ENCODE measurements at regions not wholly inside any gene's neighbourhood (a gene's known extent, or its start where the extent isn't known, plus 50 kb on each side); places are given as distances from the start of the nearest gene placed in this dataset.
A peak's percentile ranks its signal among the peaks of the same experiment; 100 is the strongest.

DNA sequence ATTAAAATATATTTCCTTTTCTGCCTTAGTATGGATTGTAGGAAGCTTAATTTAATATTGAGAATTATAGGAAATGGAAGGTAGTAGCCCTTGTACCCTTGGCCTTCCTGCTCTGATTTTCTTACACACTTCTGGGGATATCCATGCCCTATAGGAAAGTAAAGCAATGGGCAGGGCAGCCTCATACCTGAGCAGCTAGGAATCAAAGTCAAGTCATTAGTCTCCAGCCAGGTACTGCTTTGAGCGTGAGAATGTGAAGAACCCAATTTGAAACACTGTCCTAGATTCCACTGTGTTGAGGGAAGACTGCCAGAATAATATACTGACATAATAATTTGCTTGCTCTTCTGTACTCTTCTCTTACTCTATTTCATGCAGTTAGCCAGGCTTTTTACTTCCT is 51.0 kb upstream of the L3MBTL3 start:
- DNase-seq (ENCODE audit: low read depth, low spot score): no peak

DNA sequence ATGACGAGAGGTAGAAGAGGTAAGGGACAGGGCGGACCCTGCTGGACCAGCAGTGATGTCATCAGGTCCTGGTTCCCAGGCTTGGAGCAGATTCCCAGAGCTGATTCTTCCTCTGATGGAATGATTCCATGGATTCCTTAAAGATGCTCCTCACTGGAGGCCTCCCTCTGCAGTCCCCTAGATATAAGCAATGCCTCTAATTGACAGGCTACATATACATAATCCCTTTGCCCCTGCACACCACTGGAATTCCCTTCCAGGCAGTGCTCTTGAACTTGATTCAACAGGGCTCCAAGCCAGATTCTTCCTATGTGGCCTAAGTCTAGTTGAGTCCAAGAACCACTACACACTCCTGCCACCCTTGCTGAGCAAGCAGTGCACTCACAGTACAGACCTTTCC is 52.3 kb upstream of the L3MBTL3 start:
- no peak for DNase-seq (ENCODE audit: low read depth, low spot score)

DNA sequence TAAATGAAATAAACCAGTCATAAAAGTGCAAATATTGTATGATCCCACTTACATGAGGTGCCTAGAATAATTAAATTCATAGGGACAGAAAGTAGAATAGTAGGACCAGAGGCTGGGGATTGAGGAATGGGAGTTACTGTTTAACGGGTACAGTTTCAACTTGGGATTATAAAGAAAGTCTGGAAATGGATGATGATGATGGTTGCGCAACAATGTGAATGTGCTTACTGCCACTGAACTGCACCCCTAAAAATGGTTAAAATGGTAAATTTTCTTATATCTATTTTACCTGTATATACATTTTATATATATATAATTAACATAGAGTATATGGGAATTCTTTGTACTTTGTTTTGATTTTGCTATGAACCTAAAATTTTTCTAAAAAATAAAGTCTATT is 53.3 kb upstream of the L3MBTL3 start:
- DNase-seq (ENCODE audit: low read depth, low spot score): no peak

DNA sequence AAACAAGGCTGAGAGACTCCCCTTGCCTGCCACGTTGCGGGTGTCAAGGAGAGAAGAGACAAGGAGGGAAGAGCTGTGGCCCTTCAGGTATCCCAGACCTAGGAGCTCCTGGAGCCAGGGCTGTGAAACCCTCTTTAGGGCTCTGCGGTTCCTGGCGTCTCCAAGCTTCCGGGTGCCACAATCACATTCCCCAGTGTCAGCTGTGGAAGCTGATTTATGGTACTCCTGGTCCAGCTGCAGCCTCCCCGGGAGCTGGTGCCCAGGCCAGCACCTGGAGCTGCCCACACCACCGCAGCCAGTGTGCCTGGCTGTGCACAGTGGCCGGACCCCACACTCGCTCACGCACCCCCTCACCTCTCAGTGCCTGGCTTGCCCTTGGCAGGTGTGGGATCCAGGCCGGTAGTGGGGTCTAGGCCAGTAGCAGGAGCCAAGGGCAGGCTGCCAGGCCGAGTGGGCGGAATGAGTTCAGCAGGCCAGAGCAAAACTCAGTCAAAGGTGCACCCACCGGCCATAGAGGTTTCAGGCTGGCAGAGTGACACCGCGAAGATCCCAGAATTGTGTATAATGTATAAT is 58.9 kb upstream of the L3MBTL3 start:
- DNase-seq (ENCODE audit: low read depth, low spot score): no peak

DNA sequence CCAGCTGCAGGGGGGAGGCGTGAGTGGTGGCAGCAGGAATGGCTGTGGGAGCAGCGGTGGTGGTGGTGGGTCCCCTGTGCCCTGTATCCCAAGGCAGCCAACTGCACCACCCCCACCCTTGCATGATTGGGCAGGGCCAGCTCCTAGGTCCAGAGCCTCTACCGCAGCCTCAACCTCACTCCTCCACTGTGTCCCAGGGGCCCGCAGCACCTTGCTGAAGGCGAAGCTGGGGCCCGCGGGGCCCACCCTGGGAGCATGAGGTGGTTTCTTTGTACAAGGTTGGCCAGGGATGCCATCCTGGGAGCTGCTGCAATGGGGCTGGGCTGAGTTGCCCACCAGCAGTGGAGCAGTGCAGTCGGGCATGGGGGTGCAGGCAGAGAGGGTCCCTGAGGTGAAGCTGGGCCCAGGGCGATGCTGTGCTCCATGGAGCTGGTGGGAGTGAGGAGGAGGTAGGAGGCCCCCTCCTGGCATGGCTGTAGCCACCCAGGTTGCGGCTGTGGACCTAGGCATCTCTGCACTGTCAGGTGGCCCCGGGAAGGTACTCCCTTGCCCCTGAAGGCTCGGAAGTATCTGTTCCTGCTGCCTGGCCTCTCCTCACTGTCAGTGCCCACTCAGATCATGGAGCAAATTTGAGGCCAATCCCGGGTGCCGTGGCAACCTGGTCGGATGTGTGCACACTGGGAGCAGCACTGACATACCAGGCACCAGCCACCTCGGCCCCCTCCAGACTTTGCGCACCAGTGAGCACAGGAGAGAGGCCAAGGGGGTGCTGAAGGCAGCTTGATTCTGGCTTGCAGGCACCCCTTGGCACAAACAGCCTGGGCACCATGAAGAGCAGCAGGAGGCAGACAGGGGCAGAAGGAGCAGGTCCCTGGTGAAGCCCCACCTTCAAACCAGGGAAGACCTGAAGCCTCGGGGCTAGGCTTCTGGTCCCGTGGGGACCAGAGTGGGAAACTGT is 60.2 kb upstream of the L3MBTL3 start:
- no peak for DNase-seq (ENCODE audit: low read depth, low spot score)

DNA sequence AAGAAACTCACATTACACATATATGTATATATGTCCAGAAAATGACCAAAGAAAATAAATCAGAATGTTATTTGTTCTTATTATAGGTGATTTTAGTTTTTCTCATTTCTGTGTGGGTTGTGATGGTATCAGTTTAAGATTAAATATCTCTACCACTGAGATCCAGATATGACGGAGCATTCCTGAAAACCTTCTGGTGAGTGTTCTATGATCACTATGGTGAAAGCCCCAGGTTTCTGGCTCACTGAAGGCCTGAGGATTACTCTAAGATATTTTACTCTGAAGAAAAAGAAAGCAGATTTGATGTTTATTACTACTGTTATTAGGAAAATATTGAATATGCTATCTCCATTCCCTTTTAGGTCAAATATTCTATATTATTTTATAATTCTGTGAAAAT is 62.8 kb upstream of the L3MBTL3 start:
- no peak for DNase-seq (ENCODE audit: low read depth, low spot score)

DNA sequence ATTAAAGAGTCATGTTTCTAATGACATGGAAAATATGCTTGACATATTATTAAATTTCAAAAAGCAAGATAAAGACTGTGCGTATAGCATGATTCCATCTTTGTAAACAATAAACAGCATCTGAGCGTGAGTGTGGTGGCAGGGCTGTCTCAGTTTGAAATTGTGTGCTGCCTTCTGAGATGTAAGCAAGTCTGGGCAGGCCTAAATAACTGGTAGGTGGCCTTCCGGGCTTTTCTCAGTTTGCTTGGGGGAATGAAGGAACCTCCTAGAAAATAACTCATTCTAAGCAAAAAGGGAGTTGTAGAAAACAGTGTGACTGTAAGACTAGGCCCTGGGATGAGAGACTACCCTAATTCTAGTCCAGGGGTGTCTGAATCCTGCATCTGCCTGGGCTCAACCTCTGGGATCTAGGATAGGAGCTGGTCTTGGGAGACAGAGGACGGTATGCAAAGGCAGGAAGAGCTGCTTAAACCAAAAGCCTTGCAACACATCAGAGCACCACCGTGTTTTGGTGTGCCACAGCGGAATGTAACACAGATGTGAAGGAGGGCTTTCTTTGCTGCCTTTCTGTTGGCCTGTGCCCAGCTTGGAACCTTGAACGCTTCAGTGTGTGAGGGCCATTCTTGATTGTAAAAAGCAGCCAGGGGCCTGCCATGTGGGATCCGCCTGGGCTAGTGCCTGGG is 63.5 kb upstream of the L3MBTL3 start:
- DNase-seq (ENCODE audit: low read depth, low spot score): no peak

DNA sequence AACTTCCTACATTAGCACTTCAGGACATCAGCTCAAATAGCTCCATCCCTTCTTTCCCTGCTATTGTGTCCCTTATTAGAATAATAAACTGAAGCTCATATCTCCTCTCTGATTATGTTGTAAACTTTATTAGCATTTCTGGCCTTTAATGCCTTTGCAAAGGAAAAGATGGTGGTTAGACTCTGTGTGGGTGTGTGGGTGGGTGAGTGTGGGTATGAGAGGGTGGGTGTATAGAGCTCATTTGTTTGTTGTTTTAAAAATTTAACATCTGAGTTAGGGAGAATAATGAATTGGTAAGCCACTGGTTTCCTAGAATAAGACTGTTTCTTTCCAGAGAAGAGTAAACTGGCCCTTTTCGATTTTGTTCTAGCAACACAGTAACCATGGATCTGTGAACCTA is 70.6 kb upstream of the L3MBTL3 start:
- no peak for DNase-seq (ENCODE audit: low read depth, low spot score)

DNA sequence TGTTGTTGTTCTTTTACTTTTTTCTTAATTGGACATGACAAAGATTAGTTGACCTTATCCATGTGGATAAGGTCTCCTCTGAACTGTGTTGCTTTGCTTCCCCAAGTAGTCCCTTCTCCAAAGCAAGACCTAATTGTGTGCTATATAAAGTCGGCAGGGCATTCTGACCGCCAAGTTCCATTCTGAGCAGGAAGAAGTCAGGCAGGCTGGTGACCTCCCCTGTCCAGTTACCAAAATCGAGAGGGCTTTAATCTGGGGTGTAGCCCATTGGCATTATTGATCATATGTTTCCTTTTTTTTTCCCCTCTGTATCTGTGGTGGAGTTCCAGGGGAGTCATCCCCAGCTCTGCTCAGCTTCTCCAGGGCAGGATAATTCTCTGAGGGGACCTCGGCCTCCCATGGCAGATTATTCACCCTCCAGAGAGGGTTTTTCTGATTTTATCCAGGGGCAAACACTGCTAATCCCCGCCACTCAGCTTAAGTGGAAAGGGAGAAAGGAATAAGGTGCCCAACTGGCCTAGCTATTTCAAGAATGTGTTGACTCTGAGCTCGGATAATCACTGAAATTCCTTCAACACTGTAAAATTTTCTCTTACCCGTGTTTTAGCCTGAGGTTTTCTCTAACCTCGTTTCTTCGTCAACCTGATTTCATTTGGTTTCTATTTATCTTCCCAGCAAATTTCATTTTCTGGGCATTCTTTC is 71.8 kb upstream of the L3MBTL3 start:
- no peak for DNase-seq (ENCODE audit: low read depth, low spot score)

DNA sequence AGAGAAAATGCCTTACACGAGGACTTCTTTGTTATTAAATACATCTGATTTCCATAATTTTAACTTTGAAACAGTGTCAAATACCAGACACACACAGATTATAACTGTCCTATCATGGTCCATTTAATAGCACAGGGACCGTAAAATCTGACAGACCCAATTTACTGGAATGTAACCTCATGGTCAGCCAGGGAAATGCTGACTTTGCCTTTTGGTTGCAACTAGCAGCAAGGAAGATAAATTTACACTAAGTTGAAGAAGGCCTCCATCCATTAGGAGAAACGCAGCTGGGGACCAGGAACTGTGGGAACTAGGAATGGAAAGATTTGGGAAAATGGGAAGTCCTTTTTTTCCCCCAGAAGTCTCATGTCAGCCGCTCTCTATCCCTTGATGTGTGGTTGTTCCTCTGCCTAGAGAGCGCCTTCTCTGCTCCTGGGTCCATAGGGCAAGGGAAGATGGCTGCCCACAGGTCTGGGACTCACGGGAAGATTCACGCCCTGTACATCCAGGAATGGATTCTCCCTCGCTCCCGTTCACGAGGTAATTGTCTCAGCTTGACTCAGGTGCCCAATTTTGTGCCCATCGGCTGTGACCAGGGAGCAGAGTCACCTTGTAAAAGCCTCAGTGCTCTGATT is 74.6 kb upstream of the L3MBTL3 start:
- DNase-seq (ENCODE audit: low read depth, low spot score): no peak

DNA sequence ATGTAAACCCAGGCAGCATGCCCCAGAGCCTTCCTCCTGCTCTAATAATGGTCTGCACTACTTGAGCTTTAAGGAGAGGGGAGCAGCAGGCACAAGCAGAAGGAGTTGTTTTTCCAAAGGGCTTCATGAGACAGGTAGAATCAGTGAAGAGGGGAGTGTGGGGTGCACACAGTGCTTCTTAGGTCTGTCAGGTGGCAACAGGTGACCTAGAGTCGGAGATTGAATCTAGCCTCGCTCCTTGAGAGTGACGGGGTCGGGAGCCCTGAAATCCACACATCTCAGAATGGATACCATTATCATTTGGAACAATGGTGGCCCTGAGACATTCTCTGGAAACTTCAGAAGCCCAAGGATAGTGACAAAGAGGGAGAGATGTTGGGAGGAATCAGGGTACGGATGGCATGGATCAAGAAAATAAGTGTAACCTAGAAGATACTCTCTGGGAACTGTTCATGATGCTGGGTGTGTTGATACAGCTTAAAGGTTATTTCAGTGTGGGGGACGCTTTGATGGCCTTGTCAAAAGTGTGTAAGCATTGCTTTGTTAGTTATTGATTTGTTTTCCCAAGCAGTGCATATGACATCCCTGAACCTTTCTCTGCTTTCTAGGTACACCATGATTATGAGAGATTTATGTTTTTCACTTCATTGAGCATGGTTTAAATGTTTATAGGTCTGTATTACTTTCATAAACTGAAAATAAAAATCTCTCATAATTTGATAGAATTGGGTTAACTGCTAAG is 77.8 kb upstream of the L3MBTL3 start:
- DNase-seq (ENCODE audit: low read depth, low spot score): no peak

DNA sequence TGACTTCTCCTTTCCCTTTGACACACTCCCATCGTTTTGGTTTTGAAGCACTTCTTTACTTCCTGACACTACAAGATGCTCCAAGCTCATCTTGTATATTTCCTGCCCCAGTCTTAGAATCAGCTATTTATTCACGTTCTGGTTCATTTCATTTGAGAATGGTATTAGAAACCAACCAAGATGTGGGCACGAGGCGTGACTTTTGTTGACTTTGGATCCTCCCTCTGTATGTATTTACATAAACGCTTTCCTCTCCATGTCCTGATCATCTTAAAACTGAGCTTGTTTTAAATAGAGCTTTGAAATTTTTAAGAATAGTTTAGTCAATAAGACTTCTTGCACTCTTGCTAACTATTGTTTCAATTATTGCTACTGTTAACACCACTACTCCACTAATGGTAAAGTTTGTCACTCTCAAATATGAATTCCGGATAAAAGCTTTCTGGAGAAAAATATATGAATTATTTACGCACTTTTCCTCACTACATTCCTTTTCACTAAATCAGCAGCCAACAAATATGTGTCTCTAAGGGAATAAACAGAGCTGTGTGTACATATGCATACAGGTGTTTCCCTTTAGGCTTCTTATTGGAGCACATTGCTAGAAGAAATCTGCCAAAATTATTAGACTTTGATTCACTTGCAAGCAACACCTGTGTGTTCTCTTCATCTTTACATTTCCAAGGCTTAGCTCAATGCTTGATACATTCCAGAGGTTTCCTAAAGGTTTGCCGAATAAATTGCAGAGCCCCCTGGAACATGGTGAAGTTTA is 77.3 kb upstream of the TMEM244 start:
- DNase-seq (ENCODE audit: low read depth, low spot score): no peak

DNA sequence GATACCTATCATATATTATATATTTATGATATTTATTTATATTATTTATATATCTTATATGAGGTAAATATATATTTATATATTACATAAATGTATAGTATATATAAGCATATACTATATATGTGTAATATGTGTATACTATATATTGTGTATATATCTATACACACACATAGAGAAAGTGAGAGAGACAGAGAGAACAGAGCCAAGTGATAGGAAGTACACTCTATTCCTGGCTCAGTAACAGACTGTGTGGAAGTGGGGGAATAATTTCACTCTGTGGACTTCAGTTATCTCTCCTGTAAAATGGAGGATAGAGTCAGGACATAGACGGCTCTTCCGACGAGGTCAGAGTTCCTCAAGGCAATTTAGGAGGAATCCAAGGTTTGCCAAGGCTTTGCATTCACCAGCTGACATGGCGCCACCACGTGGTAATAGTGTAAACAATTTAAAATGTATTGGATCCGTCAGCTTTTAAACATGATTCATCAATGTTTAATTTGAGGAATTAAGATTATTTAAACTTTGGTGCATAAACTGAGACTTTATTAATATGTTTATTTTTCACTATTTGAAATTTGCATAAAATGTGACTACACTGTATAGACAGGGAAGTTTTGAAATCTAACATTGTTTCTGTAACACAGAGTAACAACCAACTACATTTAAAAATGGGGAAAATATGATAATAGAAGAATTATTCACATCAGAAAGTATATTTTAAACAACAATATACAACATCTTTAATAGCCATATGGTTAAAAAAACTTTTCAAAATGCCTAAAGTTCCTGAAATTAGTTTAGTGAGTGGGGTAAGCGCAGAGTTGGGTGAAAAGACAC is 75.4 kb upstream of the TMEM244 start:
- peak; percentile 13 for DNase-seq (ENCODE audit: low read depth, low spot score)

DNA sequence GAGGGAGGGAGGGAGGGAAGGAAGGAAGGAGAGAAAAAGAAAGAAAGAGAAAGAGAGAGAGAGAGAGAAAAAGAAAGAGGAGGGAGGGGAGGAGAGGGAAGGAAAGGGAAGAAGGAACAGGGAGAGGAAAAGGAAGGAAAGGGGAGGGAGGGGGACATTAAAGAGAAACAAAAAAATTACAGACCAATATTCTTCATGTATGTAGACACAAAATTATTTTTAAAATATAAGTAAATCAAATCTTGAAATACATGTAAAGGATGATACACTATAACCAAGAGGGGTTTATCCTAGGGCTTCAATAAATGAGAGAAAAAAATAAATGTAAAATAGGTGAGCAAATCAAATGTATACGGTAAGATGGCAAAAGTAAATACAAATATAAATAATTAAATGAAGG is 71.2 kb upstream of the TMEM244 start:
- DNase-seq (ENCODE audit: low read depth, low spot score): no peak

DNA sequence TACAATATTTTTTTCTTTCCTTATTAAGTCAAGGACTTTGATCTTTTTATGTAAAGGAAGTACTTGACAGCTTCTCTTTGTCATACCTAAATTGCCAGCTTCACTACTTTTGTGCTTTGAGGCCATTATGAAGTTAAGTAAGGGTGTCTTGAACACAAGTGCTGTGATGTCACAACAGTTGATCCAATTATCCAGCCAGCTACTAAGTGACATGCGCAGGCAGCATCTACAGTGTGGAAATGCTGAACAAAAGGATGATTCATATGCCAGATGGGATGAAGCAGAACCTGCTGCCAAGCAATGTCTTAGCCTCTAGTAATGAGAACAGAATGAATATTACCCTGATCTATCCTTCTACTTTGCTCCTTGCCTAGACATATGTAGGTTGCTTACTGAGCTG is 68.3 kb upstream of the TMEM244 start:
- no peak for DNase-seq (ENCODE audit: low read depth, low spot score)

DNA sequence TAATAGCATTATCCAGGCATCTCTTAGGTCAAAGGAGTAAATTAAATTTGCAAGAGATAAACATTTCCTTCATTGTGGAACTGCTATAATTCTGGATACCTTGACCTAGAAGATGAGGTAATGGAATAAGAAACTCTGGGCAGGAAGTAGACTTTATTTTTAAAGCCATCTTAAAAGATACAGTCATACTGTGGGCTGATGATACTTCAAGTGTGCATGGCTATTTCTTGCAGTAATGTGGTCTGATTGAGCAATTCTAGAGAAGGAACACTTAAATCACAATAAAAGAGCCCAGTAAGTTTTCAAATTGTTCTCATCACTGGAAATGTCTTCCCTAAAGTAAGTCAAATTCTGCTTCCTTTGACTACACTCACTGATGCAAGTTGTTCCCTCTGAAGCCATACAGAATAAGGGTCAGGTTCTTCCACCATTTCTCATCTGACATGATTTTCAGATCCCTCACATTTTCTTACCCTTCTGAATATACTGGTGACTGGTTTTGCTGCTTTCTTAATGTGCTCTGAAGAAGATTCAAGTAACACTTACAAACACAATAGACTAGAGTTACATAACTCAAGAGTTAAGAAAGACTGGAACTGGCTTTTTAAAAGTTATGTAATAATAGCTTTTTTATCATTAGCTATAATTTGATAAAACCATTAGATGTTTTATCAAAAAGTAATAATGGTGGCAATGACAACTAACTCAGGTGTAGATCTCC is 62.6 kb upstream of the TMEM244 start:
- DNase-seq (ENCODE audit: low read depth, low spot score): no peak

DNA sequence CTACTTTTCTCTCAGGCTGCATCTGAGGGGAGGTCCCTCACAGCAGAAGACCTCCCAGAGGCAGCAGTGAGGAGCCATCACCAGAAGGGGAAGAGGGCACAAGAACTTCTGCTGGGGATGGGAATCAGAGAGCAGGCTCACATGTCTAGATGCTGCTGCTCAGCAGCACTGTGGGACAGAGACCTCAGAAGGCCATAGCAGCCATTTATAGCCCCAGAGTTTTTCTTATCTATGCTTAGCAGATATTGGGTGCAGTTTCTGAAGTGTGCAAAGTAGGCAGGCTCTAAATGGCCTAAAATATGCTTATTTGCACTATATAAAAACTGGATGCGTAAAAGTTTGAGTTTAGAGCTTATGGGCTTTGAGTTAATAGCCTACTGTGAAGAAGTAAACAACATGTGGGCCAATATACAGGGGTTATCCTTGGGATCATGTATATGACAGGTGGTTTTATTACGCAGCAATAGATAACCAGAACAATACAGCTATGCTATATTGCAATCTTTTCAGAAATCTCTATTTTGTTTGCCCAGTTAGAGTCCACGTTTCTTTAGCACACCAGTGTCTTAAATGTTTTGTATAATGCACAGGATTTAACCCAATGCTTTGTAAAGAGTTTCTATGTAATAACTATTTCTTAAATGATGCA is 60.2 kb upstream of the TMEM244 start:
- DNase-seq (ENCODE audit: low read depth, low spot score): no peak

Data from activated CD4-positive, CD25-positive, alpha-beta regulatory T cell treated with anti-CD3 and anti-CD28 coated beads, Interleukin-2, amount 50 U/mL, for 16 hours (primary cell).